ENCODE measurements at regions not wholly inside any gene's neighbourhood (a gene's known extent, or its start where the extent isn't known, plus 50 kb on each side); places are given as distances from the start of the nearest gene placed in this dataset.

GRCh38 chr1:95535614-95536013 is 301.6 kb downstream of the RWDD3 start (continued):
- TF ChIP-seq ZNF449 (tag by site-specific recombination; IDR thresholded peaks at IDR 0.05) = no peak

- Histone ChIP-seq H3K4me3 (ENCODE audit: low read depth, low read length) (no peak overlapping the region), H3K36me3 (ENCODE audit: control insufficient read depth in 2 of 2, insufficient read depth in 1 of 2, low read length in 2 of 2) (no peaks in the 10 kb centered on the region), H3K9me3 (ENCODE audit: control insufficient read depth, insufficient read depth, low read depth, low read length) (no peaks in the 10 kb centered on the region), H3K4me1 (ENCODE audit: control insufficient read depth, insufficient read depth, low read length) (no peaks in the 10 kb centered on the region), H3K27ac (ENCODE audit: extremely low read depth, low read depth, low read length) (no peak overlapping the region)
- CTCF ChIA-PET = no interaction called here
- TF ChIP-seq ZNF792 (tag by site-specific recombination; IDR thresholded peaks at IDR 0.05) (no peak), TRIM28 (IDR thresholded peaks at IDR 0.05; ENCODE audit: borderline replicate concordance, low read length) (no peak), ZNF23 (tag by site-specific recombination; IDR thresholded peaks at IDR 0.05; ENCODE audit: borderline replicate concordance) (no peak), ZNF664 (tag by site-specific recombination; IDR thresholded peaks at IDR 0.05) (no peak), ZNF707 (tag by site-specific recombination; IDR thresholded peaks at IDR 0.05) (no peak), ZNF449 (tag by site-specific recombination; IDR thresholded peaks at IDR 0.05) (no peak), ZNF76 (tag by site-specific recombination; IDR thresholded peaks at IDR 0.05; ENCODE audit: borderline replicate concordance, low read depth) (no peak), KLF16 (tag by site-specific recombination; IDR thresholded peaks at IDR 0.05) (no peak), ZNF157 (tag by site-specific recombination; IDR thresholded peaks at IDR 0.05) (no peak), ZNF121 (tag by site-specific recombination; IDR thresholded peaks at IDR 0.05) (no peak), ZNF398 (tag by site-specific recombination; IDR thresholded peaks at IDR 0.05) (no peak), ZBTB26 (tag by site-specific recombination; optimal IDR thresholded peaks at IDR 0.05) (no peak), ZNF654 (tag by site-specific recombination; IDR thresholded peaks at IDR 0.05; ENCODE audit: low read depth) (no peak), PRDM4 (tag by site-specific recombination; IDR thresholded peaks at IDR 0.05) (no peak)
- POLR2A ChIA-PET = no interaction called here
These were observed 302.5 kb downstream of the RWDD3 start for GRCh38 chr1:95536501-95536900.

- H3K4me3 ChIP-seq (ENCODE audit: low read depth, low read length) = no peak overlapping the region
- H3K27ac ChIP-seq (ENCODE audit: extremely low read depth, low read depth, low read length) = no peak overlapping the region
- CTCF ChIA-PET = no interaction called here
- POLR2A ChIA-PET = no interaction called here
- H3K4me1 ChIP-seq (ENCODE audit: control insufficient read depth, insufficient read depth, low read length) = no peaks in the 10 kb centered on the region
- H3K9me3 ChIP-seq (ENCODE audit: control insufficient read depth, insufficient read depth, low read depth, low read length) = no peaks in the 10 kb centered on the region
- no peaks in the 10 kb centered on the region for H3K36me3 ChIP-seq (ENCODE audit: control insufficient read depth in 2 of 2, insufficient read depth in 1 of 2, low read length in 2 of 2)
- TF ChIP-seq SP7 (tag by site-specific recombination; IDR thresholded peaks at IDR 0.05) (no peak), AEBP2 (tag by site-specific recombination; IDR thresholded peaks at IDR 0.05; ENCODE audit: borderline replicate concordance) (no peak), OVOL3 (tag by site-specific recombination; IDR thresholded peaks at IDR 0.05) (no peak), GLI4 (tag by site-specific recombination; IDR thresholded peaks at IDR 0.05) (no peak), ZNF239 (tag by site-specific recombination; IDR thresholded peaks at IDR 0.05) (no peak), ZNF132 (tag by site-specific recombination; IDR thresholded peaks at IDR 0.05; ENCODE audit: borderline replicate concordance) (no peak), BCL11B (tag by site-specific recombination; IDR thresholded peaks at IDR 0.05; ENCODE audit: low read depth) (no peak), ZNF449 (tag by site-specific recombination; IDR thresholded peaks at IDR 0.05) (no peak), ZNF211 (tag by site-specific recombination; IDR thresholded peaks at IDR 0.05; ENCODE audit: low read depth) (no peak), ZNF24 (tag by site-specific recombination; IDR thresholded peaks at IDR 0.05) (no peak)
These were observed 303.2 kb downstream of the RWDD3 start for GRCh38 chr1:95537176-95537575.

Data from HEK293 (cell line).